ENCODE measurements at regions not wholly inside any gene's neighbourhood (a gene's known extent, or its start where the extent isn't known, plus 50 kb on each side); places are given as distances from the start of the nearest gene placed in this dataset.

DNA sequence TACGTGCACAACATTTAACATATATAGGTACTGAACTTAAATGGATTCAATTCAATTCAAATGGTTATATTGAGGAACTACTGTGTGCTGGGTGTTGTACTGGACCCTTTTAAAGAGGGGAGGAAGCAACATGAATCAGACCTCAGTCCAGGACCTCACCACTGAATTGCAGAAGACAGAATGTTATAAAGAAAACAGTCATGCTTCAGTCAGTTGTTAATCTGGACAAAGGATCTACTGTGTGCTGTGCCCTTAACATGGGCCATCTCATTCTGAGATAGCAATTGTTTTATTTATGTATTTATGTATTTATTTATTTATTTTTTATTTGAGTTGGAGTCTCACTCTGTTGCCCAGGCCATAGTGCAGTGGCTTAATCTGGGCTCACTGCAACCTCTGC is 240.1 kb downstream of the HAPSTR1 start (continued):
- TF ChIP-seq, protein P1, sequence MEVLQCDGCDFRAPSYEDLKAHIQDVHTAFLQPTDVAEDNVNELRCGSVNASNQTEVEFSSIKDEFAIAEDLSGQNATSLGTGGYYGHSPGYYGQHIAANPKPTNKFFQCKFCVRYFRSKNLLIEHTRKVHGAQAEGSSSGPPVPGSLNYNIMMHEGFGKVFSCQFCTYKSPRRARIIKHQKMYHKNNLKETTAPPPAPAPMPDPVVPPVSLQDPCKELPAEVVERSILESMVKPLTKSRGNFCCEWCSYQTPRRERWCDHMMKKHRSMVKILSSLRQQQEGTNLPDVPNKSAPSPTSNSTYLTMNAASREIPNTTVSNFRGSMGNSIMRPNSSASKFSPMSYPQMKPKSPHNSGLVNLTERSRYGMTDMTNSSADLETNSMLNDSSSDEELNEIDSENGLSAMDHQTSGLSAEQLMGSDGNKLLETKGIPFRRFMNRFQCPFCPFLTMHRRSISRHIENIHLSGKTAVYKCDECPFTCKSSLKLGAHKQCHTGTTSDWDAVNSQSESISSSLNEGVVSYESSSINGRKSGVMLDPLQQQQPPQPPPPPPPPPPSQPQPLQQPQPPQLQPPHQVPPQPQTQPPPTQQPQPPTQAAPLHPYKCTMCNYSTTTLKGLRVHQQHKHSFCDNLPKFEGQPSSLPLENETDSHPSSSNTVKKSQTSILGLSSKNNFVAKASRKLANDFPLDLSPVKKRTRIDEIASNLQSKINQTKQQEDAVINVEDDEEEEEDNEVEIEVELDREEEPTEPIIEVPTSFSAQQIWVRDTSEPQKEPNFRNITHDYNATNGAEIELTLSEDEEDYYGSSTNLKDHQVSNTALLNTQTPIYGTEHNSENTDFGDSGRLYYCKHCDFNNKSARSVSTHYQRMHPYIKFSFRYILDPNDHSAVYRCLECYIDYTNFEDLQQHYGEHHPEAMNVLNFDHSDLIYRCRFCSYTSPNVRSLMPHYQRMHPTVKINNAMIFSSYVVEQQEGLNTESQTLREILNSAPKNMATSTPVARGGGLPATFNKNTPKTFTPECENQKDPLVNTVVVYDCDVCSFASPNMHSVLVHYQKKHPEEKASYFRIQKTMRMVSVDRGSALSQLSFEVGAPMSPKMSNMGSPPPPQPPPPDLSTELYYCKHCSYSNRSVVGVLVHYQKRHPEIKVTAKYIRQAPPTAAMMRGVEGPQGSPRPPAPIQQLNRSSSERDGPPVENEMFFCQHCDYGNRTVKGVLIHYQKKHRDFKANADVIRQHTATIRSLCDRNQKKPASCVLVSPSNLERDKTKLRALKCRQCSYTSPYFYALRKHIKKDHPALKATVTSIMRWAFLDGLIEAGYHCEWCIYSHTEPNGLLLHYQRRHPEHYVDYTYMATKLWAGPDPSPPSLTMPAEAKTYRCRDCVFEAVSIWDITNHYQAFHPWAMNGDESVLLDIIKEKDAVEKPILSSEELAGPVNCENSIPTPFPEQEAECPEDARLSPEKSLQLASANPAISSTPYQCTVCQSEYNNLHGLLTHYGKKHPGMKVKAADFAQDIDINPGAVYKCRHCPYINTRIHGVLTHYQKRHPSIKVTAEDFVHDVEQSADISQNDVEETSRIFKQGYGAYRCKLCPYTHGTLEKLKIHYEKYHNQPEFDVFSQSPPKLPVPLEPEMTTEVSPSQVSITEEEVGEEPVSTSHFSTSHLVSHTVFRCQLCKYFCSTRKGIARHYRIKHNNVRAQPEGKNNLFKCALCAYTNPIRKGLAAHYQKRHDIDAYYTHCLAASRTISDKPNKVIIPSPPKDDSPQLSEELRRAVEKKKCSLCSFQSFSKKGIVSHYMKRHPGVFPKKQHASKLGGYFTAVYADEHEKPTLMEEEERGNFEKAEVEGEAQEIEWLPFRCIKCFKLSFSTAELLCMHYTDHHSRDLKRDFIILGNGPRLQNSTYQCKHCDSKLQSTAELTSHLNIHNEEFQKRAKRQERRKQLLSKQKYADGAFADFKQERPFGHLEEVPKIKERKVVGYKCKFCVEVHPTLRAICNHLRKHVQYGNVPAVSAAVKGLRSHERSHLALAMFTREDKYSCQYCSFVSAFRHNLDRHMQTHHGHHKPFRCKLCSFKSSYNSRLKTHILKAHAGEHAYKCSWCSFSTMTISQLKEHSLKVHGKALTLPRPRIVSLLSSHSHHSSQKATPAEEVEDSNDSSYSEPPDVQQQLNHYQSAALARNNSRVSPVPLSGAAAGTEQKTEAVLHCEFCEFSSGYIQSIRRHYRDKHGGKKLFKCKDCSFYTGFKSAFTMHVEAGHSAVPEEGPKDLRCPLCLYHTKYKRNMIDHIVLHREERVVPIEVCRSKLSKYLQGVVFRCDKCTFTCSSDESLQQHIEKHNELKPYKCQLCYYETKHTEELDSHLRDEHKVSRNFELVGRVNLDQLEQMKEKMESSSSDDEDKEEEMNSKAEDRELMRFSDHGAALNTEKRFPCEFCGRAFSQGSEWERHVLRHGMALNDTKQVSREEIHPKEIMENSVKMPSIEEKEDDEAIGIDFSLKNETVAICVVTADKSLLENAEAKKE (CRISPR knock-in tag; IDR thresholded peaks at IDR 0.05) = no peak
- TF ChIP-seq POLR2AphosphoS5 (IDR thresholded peaks at IDR 0.05; ENCODE audit: low read depth) = no peak
- no peak for TF ChIP-seq CREB1 (CRISPR knock-in tag; IDR thresholded peaks at IDR 0.05; ENCODE audit: low read depth)
- TF ChIP-seq REST (IDR thresholded peaks at IDR 0.05; ENCODE audit: unreplicated experiment) = no peak
- TF ChIP-seq EZH2phosphoT487 (IDR thresholded peaks at IDR 0.05; ENCODE audit: unreplicated experiment) = no peak
- no peak for TF ChIP-seq EZH2 (IDR thresholded peaks at IDR 0.05; ENCODE audit: low read depth, unreplicated experiment)
- no peak for TF ChIP-seq STAT1 (IDR thresholded peaks at IDR 0.05; ENCODE audit: unreplicated experiment)
